CD14-positive monocyte (primary cell): ENCODE measurements at regions not wholly inside any gene's neighbourhood (a gene's known extent, or its start where the extent isn't known, plus 50 kb on each side); places are given as distances from the start of the nearest gene placed in this dataset.

Experiments used
- DNase-seq, 3 donors: peaks; one replicate each; pipeline ENCODE4 v3.0.0-alpha.2; 2011 to 2022
- H2AFZ ChIP-seq: 2 replicates; pipeline ENCODE4 v1.6.0; 2012; ENCODE audit warnings: mild to moderate bottlenecking, low read depth, low read length, inconsistent platforms; ENCODE audit not compliant: insufficient read depth, poor library complexity, severe bottlenecking
- H3K27ac ChIP-seq, 2 donors: 1 replicate in 1 of 2; 2 replicates in 1 of 2; pipeline ENCODE4 v1.5.1; 2012 to 2013; ENCODE audit warnings: low read length in 2 of 2, control low read depth in 1 of 2, inconsistent platforms in 1 of 2, low read depth in 1 of 2, mild to moderate bottlenecking in 1 of 2
- H3K27me3 ChIP-seq, 2 donors: one replicate each; pipeline versions ENCODE4 v1.6.0 to v1.6.1; 2011 to 2013; ENCODE audit warnings: low read length in 2 of 2; ENCODE audit not compliant: control insufficient read depth in 2 of 2, insufficient read depth in 2 of 2
- H3K36me3 ChIP-seq, 2 donors: replicated peaks in 1 of 2; 1 replicate in 1 of 2; 2 replicates in 1 of 2; pipeline versions ENCODE4 v1.5.1 to v1.6.1; 2012 to 2013; ENCODE audit warnings: low read length in 2 of 2, control low read depth in 1 of 2, inconsistent platforms in 1 of 2, mild to moderate bottlenecking in 1 of 2; ENCODE audit not compliant: insufficient read depth in 2 of 2, control insufficient read depth in 1 of 2
- H3K4me1 ChIP-seq, 2 donors: 1 replicate in 1 of 2; 2 replicates in 1 of 2; pipeline versions ENCODE4 v1.5.1 to v1.6.1; 2012 to 2013; ENCODE audit warnings: low read length in 2 of 2, control low read depth in 1 of 2, inconsistent platforms in 1 of 2, mild to moderate bottlenecking in 1 of 2, moderate library complexity in 1 of 2; ENCODE audit not compliant: insufficient read depth in 2 of 2, control insufficient read depth in 1 of 2
- H3K4me2 ChIP-seq: replicated peaks from 2 replicates; pipeline ENCODE3; 2012; ENCODE audit warnings: low read length, moderate library complexity, mild to moderate bottlenecking; ENCODE audit not compliant: poor library complexity, severe bottlenecking; ENCODE audit errors: extremely low read depth
- H3K4me3 ChIP-seq, 3 experiments: fragments of 200-600 bp in 1 of 3; sonication (generic) in 1 of 3; replicated peaks in 1 of 3; 1 replicate in 2 of 3; 2 replicates in 1 of 3; pipeline ENCODE4 v1.5.1; 2011 to 2013; ENCODE audit warnings: low read length in 3 of 3, mild to moderate bottlenecking in 3 of 3, control low read depth in 2 of 3, low read depth in 2 of 3, inconsistent platforms in 1 of 3, moderate library complexity in 1 of 3
- H3K79me2 ChIP-seq: 2 replicates; pipeline ENCODE4 v1.6.0; 2012; ENCODE audit warnings: mild to moderate bottlenecking, control low read depth, inconsistent platforms, low read length, moderate library complexity; ENCODE audit not compliant: insufficient read depth
- H3K9ac ChIP-seq: 2 replicates; pipeline ENCODE4 v1.6.0; 2017; ENCODE audit warnings: low read length, mild to moderate bottlenecking; ENCODE audit not compliant: insufficient read depth, poor library complexity, severe bottlenecking
- H3K9me3 ChIP-seq, 2 donors: replicated peaks in 1 of 2; 1 replicate in 1 of 2; 2 replicates in 1 of 2; pipeline versions ENCODE4 v1.5.1 to v1.6.1; 2012 to 2013; ENCODE audit warnings: low read length in 2 of 2, control low read depth in 1 of 2; ENCODE audit not compliant: control insufficient read depth in 1 of 2, insufficient read depth in 1 of 2
- H4K20me1 ChIP-seq: 2 replicates; pipeline ENCODE4 v1.6.0; 2012; ENCODE audit warnings: mild to moderate bottlenecking, low read length, control low read depth, moderate library complexity; ENCODE audit not compliant: insufficient read depth
- H3K27ac Mint-ChIP-seq, 7 donors: one replicate each; pipeline ENCODE4 v1.8.0; 2020; ENCODE audit warnings: mild to moderate bottlenecking in 7 of 7, mixed read lengths in 7 of 7, moderate library complexity in 6 of 7, inconsistent platforms in 2 of 7
- H3K27me3 Mint-ChIP-seq, 3 donors: one replicate each; pipeline ENCODE4 v1.8.0; 2021 to 2022; ENCODE audit warnings: low read depth in 3 of 3, mild to moderate bottlenecking in 3 of 3, mixed read lengths in 3 of 3, moderate library complexity in 3 of 3, inconsistent platforms in 1 of 3
- H3K36me3 Mint-ChIP-seq, 2 donors: one replicate each; pipeline ENCODE4 v1.8.0; 2020; ENCODE audit warnings: mixed read lengths in 2 of 2, inconsistent platforms in 1 of 2, mild to moderate bottlenecking in 1 of 2
- H3K4me1 Mint-ChIP-seq: one replicate; pipeline ENCODE4 v1.8.0; 2020; ENCODE audit warnings: mild to moderate bottlenecking, mixed read lengths
- H3K4me3 Mint-ChIP-seq, 2 donors: one replicate each; pipeline ENCODE4 v1.8.0; 2020; ENCODE audit warnings: mild to moderate bottlenecking in 2 of 2, mixed read lengths in 2 of 2, moderate library complexity in 1 of 2
- H3K9me3 Mint-ChIP-seq, 7 donors: one replicate each; pipeline ENCODE4 v1.8.0; 2020 to 2022; ENCODE audit warnings: mixed read lengths in 7 of 7, mild to moderate bottlenecking in 6 of 7, moderate library complexity in 6 of 7, inconsistent platforms in 2 of 7
- WGBS: methylation state at CpG from one replicate; pipeline ENCODE4 v1.1.5; 2013; ENCODE audit warnings: missing lambda C conversion rate; ENCODE audit not compliant: insufficient coverage; 5-methylcytosine and 5-hydroxymethylcytosine counted together
- intact Hi-C, 2 donors: fragments of 100-400 bp; cut with micrococcal nuclease; formaldehyde crosslinking; loops; one replicate each; pipeline versions ENCODE4 v1.15.0 to v1.15.1; 2023
- TF ChIP-seq, protein P1 (sequence below): fragments of 200-600 bp; IDR thresholded peaks from one replicate; pipeline ENCODE4 v1.8.0; 2022; ENCODE audit warnings: antibody characterized with exemption, mild to moderate bottlenecking

DNA sequence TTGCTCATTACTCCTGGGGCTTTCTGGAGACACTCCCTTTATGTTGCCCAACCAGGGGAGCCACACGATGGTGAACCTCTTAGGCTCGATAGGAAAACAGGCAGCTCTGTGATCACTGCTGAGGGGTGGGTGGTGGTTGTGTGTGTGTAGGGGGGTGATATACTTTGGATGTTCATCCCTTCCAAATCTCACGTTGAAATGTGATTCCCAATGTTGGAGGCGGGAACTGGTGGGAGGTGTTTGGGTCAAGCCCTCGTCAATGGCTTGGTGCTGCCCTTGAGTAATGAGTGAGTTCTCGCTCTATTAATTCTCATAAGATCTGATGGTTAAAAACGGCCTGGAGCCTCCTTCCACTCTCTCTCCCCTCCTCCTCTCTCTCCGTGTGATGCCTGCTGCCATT is 204.0 kb upstream of the B3GAT1 start:
- H3K79me2 ChIP-seq: no peaks in the 10 kb centered on the region
- TF ChIP-seq, protein P1, sequence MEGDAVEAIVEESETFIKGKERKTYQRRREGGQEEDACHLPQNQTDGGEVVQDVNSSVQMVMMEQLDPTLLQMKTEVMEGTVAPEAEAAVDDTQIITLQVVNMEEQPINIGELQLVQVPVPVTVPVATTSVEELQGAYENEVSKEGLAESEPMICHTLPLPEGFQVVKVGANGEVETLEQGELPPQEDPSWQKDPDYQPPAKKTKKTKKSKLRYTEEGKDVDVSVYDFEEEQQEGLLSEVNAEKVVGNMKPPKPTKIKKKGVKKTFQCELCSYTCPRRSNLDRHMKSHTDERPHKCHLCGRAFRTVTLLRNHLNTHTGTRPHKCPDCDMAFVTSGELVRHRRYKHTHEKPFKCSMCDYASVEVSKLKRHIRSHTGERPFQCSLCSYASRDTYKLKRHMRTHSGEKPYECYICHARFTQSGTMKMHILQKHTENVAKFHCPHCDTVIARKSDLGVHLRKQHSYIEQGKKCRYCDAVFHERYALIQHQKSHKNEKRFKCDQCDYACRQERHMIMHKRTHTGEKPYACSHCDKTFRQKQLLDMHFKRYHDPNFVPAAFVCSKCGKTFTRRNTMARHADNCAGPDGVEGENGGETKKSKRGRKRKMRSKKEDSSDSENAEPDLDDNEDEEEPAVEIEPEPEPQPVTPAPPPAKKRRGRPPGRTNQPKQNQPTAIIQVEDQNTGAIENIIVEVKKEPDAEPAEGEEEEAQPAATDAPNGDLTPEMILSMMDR: no peak
- intact Hi-C loops: no loop called here
- H4K20me1 ChIP-seq: no peaks in the 10 kb centered on the region
- H3K4me1 ChIP-seq: no peaks in the 10 kb centered on the region
- Mint-ChIP-seq H3K4me3 (no peak overlapping the region), H3K9me3 (peaks cover 0 to 7% (median 2%) of the 10 kb centered on the region in 7 donors), H3K36me3 (no peaks in the 10 kb centered on the region), H3K27me3 (peaks cover 1 to 4% (median 3%) of the 10 kb centered on the region in 3 donors), H3K27ac (no peak overlapping the region), H3K4me1 (no peaks in the 10 kb centered on the region)
- H3K9me3 ChIP-seq: no peaks in the 10 kb centered on the region
- no peaks in the 10 kb centered on the region for H3K27me3 ChIP-seq
- no peak for DNase-seq
- no peak overlapping the region for H2AFZ ChIP-seq
- H3K4me3 ChIP-seq: no peak overlapping the region
- H3K36me3 ChIP-seq: no peaks in the 10 kb centered on the region
- no peak overlapping the region for H3K27ac ChIP-seq
- whole genome bisulfite sequencing: 84% methylated on average over 3 of the region's 8 CpGs
- no peak overlapping the region for H3K4me2 ChIP-seq
- H3K9ac ChIP-seq: no peak overlapping the region

DNA sequence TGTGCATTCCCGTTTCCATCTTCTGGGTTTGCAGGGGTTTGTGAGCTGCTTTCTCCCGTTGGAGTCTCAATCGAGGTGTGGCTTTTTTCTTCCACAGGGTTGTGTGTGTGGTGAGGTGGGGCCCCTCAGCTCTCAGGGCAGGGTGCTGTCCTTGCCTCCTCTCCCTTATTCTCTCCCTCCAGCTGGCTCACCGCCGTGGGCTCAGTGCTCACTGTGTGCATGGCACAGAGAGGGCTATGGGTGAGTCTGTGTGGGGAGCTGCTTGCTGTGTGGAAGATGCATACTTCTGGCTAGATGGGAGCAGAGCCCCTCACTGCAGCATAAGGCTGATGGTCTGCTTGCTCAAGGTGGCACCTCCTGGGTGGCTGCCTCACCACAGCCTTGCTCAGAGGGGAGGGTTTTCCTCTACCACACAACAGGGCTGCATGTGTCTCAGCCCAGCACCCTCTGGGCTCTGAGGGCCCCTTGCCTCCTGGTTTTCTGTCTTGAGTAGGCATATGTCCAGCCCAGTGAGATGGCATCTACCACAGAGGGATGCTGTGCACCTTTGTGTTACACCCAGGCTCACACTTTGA is 203.1 kb upstream of the B3GAT1 start:
- no peaks in the 10 kb centered on the region for H3K79me2 ChIP-seq
- intact Hi-C loops: no loop called here
- no peak overlapping the region for H3K27ac ChIP-seq
- Mint-ChIP-seq H3K27me3 (peaks cover 1 to 4% (median 3%) of the 10 kb centered on the region in 3 donors), H3K36me3 (no peaks in the 10 kb centered on the region), H3K27ac (no peak overlapping the region), H3K4me3 (no peak overlapping the region), H3K9me3 (peaks cover 0 to 7% (median 2%) of the 10 kb centered on the region in 7 donors), H3K4me1 (no peaks in the 10 kb centered on the region)
- TF ChIP-seq, protein P1: no peak
- no peak overlapping the region for H3K4me2 ChIP-seq
- 67% methylated on average over 1 of the region's 5 CpGs for WGBS
- no peaks in the 10 kb centered on the region for H4K20me1 ChIP-seq
- H2AFZ ChIP-seq: no peak overlapping the region
- H3K4me1 ChIP-seq: no peaks in the 10 kb centered on the region
- DNase-seq: no peak
- H3K9ac ChIP-seq: no peak overlapping the region
- no peaks in the 10 kb centered on the region for H3K27me3 ChIP-seq
- H3K9me3 ChIP-seq: no peaks in the 10 kb centered on the region
- no peak overlapping the region for H3K4me3 ChIP-seq
- H3K36me3 ChIP-seq: no peaks in the 10 kb centered on the region
